B cell (primary cell): ENCODE measurements at regions not wholly inside any gene's neighbourhood (a gene's known extent, or its start where the extent isn't known, plus 50 kb on each side); places are given as distances from the start of the nearest gene placed in this dataset.

Experiments
- ATAC-seq: fragments of 200-7000 bp; cut with Tn5 transposase; one replicate; pipeline ENCODE4 v1.10.0; 2021; ENCODE audit warnings: low read depth, mild to moderate bottlenecking, moderate number of reproducible peaks, moderate library complexity
- CTCF ChIA-PET: fragments of 350-600 bp; sonication (Branson Sonifier 250); formaldehyde crosslinking; loops from one replicate; lab custom pipeline; 2021; ENCODE audit warnings: antibody characterized with exemption, inconsistent platforms; lab: Charles Lee
- POLR2A ChIA-PET: fragments of 350-600 bp; sonication (Branson Sonifier 250); formaldehyde crosslinking; loops from one replicate; lab custom pipeline; 2021; ENCODE audit warnings: antibody characterized with exemption; lab: Charles Lee
- DNase-seq: peaks from one replicate; pipeline ENCODE4 v3.0.0; 2013
- H2AFZ ChIP-seq: 2 replicates; pipeline ENCODE4 v1.6.1; 2012; ENCODE audit warnings: mild to moderate bottlenecking, low read depth, low read length; ENCODE audit not compliant: insufficient read depth, poor library complexity, severe bottlenecking
- H3K27ac ChIP-seq, 2 donors: 1 replicate in 1 of 2; 2 replicates in 1 of 2; pipeline ENCODE4 v1.5.1; 2012 to 2013; ENCODE audit warnings: low read length in 2 of 2, mild to moderate bottlenecking in 2 of 2, moderate library complexity in 1 of 2
- H3K27me3 ChIP-seq, 4 experiments: fragments of 200-600 bp in 1 of 4; sonication (generic) in 1 of 4; replicated peaks in 1 of 4; 1 replicate in 2 of 4; 2 replicates in 2 of 4; pipeline versions ENCODE4 v1.6.1 to v1.7.0; 2013 to 2016; ENCODE audit warnings: low read length in 3 of 4, mild to moderate bottlenecking in 2 of 4, mixed read lengths in 1 of 4, moderate library complexity in 1 of 4; ENCODE audit not compliant: insufficient read depth in 4 of 4, control insufficient read depth in 3 of 4; ENCODE audit errors: control extremely low read depth in 1 of 4
- H3K36me3 ChIP-seq, 2 experiments: replicated peaks in 1 of 2; 1 replicate in 1 of 2; 2 replicates in 1 of 2; pipeline versions ENCODE4 v1.6.1 to v1.7.1; 2013; ENCODE audit warnings: low read length in 1 of 2; ENCODE audit not compliant: insufficient read depth in 2 of 2, control insufficient read depth in 1 of 2; ENCODE audit errors: control extremely low read depth in 1 of 2, extremely low read depth in 1 of 2
- H3K4me1 ChIP-seq, 2 donors: fragments of 200-600 bp in 1 of 2; sonication (generic) in 1 of 2; 1 replicate in 1 of 2; 2 replicates in 1 of 2; pipeline versions ENCODE4 v1.5.1 to v1.6.1; 2013 to 2017; ENCODE audit warnings: low read length in 2 of 2; ENCODE audit not compliant: control insufficient read depth in 2 of 2, insufficient read depth in 2 of 2
- H3K4me2 ChIP-seq: replicated peaks from 2 replicates; pipeline ENCODE3; 2012; ENCODE audit warnings: mild to moderate bottlenecking, low read depth, low read length; ENCODE audit not compliant: poor library complexity, severe bottlenecking
- H3K4me3 ChIP-seq, 5 experiments: fragments of 200-600 bp in 1 of 5; sonication (generic) in 1 of 5; 1 replicate in 3 of 5; 2 replicates in 2 of 5; pipeline versions ENCODE4 v1.5.1 to v1.7.0; 2011 to 2016; ENCODE audit warnings: low read length in 4 of 5, mild to moderate bottlenecking in 4 of 5, low read depth in 2 of 5, control low read depth in 1 of 5, moderate library complexity in 1 of 5; ENCODE audit not compliant: insufficient read depth in 1 of 5; ENCODE audit errors: control extremely low read depth in 1 of 5, extremely low read depth in 1 of 5
- H3K79me2 ChIP-seq: fragments of 200-600 bp; sonication (generic); one replicate; pipeline ENCODE4 v1.6.0; 2016; ENCODE audit warnings: low read length; ENCODE audit not compliant: control insufficient read depth, insufficient read depth
- H3K9ac ChIP-seq: fragments of 200-600 bp; sonication (generic); 2 replicates; pipeline ENCODE4 v1.6.1; 2017; ENCODE audit warnings: mild to moderate bottlenecking, low read length, moderate library complexity
- H3K9me3 ChIP-seq, 3 donors: one replicate each; pipeline versions ENCODE4 v1.6.1 to v1.7.1; 2013; ENCODE audit warnings: low read length in 2 of 3; ENCODE audit not compliant: control insufficient read depth in 2 of 3, insufficient read depth in 1 of 3; ENCODE audit errors: control extremely low read depth in 1 of 3
- H4K20me1 ChIP-seq: 2 replicates; pipeline ENCODE4 v1.6.0; 2012; ENCODE audit warnings: mild to moderate bottlenecking, low read length; ENCODE audit not compliant: insufficient read depth, control insufficient read depth, poor library complexity, severe bottlenecking
- H3K27ac Mint-ChIP-seq: one replicate; pipeline ENCODE4 v1.8.0; 2021; ENCODE audit warnings: mixed read lengths
- H3K27me3 Mint-ChIP-seq: one replicate; pipeline ENCODE4 v1.8.0; 2021; ENCODE audit warnings: mixed read lengths
- H3K4me1 Mint-ChIP-seq: one replicate; pipeline ENCODE4 v1.8.0; 2021; ENCODE audit warnings: mixed read lengths
- H3K4me3 Mint-ChIP-seq: one replicate; pipeline ENCODE4 v1.8.0; 2021; ENCODE audit warnings: mixed read lengths
- H3K9me3 Mint-ChIP-seq: one replicate; pipeline ENCODE4 v1.8.0; 2022; ENCODE audit warnings: mixed read lengths; ENCODE audit not compliant: insufficient read depth
- CTCF ChIP-seq: fragments of 200-600 bp; IDR thresholded peaks from one replicate; pipeline ENCODE4 v1.8.0; 2022; ENCODE audit warnings: antibody characterized with exemption, mild to moderate bottlenecking
- EZH2 ChIP-seq: IDR thresholded peaks from 2 replicates; pipeline ENCODE4 v1.6.1; 2012; ENCODE audit warnings: borderline replicate concordance, low read depth, mild to moderate bottlenecking, moderate library complexity, low read length; ENCODE audit not compliant: insufficient read depth, poor library complexity, severe bottlenecking
- WGBS: methylation state at CpG from one replicate; pipeline ENCODE4 v1.1.5; 2013; ENCODE audit warnings: missing lambda C conversion rate; ENCODE audit not compliant: insufficient coverage; 5-methylcytosine and 5-hydroxymethylcytosine counted together
- intact Hi-C: fragments of 100-400 bp; cut with micrococcal nuclease; formaldehyde crosslinking; loops from one replicate; pipeline ENCODE4 v1.10.0; 2022

GRCh38 chr21:39048574-39048973 lies 134.7 kb downstream of the PSMG1 start:
- Histone ChIP-seq H3K9ac (no peak overlapping the region), H3K36me3 (no peaks in the 10 kb centered on the region), H3K4me2 (no peak overlapping the region), H3K27me3 (no peaks in the 10 kb centered on the region), H3K4me3 (no peak overlapping the region), H3K4me1 (no peaks in the 10 kb centered on the region), H3K27ac (no peak overlapping the region), H4K20me1 (no peaks in the 10 kb centered on the region), H3K79me2 (no peaks in the 10 kb centered on the region), H3K9me3 (peaks cover 0 to 2% (median 0%) of the 10 kb centered on the region in 3 donors), H2AFZ (no peak overlapping the region)
- H3K4me3 Mint-ChIP-seq, result no peak overlapping the region
- no peak overlapping the region for H3K27ac Mint-ChIP-seq
- ATAC-seq (no peak), DNase-seq (no peak)
- intact Hi-C loops, result no loop called here
- CTCF ChIA-PET, result no interaction called here
- WGBS, result 91% methylated on average over 3 of the region's 4 CpGs
- no peaks in the 10 kb centered on the region for H3K9me3 Mint-ChIP-seq
- no peaks in the 10 kb centered on the region for H3K27me3 Mint-ChIP-seq
- POLR2A ChIA-PET, result no interaction called here
- TF ChIP-seq EZH2 (no peak), CTCF (no peak)
- H3K4me1 Mint-ChIP-seq, result no peaks in the 10 kb centered on the region

- H3K9ac ChIP-seq, result no peak overlapping the region
- TF ChIP-seq CTCF (no peak), EZH2 (no peak)
- no peak overlapping the region for H3K27ac Mint-ChIP-seq
- ATAC-seq (no peak), DNase-seq (no peak)
- no peaks in the 10 kb centered on the region for H4K20me1 ChIP-seq
- 95% methylated on average over 3 of the region's 6 CpGs for WGBS
- no peak overlapping the region for H3K27ac ChIP-seq
- no peaks in the 10 kb centered on the region for H3K27me3 Mint-ChIP-seq
- no peaks in the 10 kb centered on the region for H3K4me1 Mint-ChIP-seq
- H3K4me3 ChIP-seq, result no peak overlapping the region
- CTCF ChIA-PET, result no interaction called here
- H3K4me1 ChIP-seq, result no peaks in the 10 kb centered on the region
- no peaks in the 10 kb centered on the region for H3K79me2 ChIP-seq
- peaks cover 0 to 3% (median 0%) of the 10 kb centered on the region in 3 donors for H3K9me3 ChIP-seq
- H3K9me3 Mint-ChIP-seq, result peaks cover 2% of the 10 kb centered on the region
- no peak overlapping the region for H2AFZ ChIP-seq
- H3K4me3 Mint-ChIP-seq, result no peak overlapping the region
- intact Hi-C loops, result no loop called here
- POLR2A ChIA-PET, result no interaction called here
- H3K36me3 ChIP-seq, result no peaks in the 10 kb centered on the region
- no peak overlapping the region for H3K4me2 ChIP-seq
- H3K27me3 ChIP-seq, result no peaks in the 10 kb centered on the region
Observed at GRCh38 chr21:39048064-39048463, 135.2 kb downstream of the PSMG1 start.
